Neural cell (in vitro differentiated cells): ENCODE measurements at regions not wholly inside any gene's neighbourhood (a gene's known extent, or its start where the extent isn't known, plus 50 kb on each side); places are given as distances from the start of the nearest gene placed in this dataset.

Experiments
- H2AFZ ChIP-seq: fragments of 200-600, 300-800 bp; sonication (generic), shearing (Covaris generic); 2 replicates; pipeline ENCODE4 v1.6.0; 2014; ENCODE audit warnings: low read depth, mild to moderate bottlenecking, antibody characterized with exemption, low read length, moderate library complexity
- H3F3A ChIP-seq: fragments of 200-600 bp; shearing (Covaris generic); 2 replicates; pipeline ENCODE4 v1.6.1; 2016; ENCODE audit warnings: mild to moderate bottlenecking, moderate library complexity, mixed read lengths, antibody characterized with exemption, low read length; ENCODE audit not compliant: insufficient read depth, poor library complexity, severe bottlenecking
- H3K27ac ChIP-seq: fragments of 200-600, 300-800 bp; sonication (generic), shearing (Covaris generic); 2 replicates; pipeline ENCODE4 v1.5.1; 2014; ENCODE audit warnings: mild to moderate bottlenecking, low read length, moderate library complexity
- H3K27me3 ChIP-seq: fragments of 300-800, 200-600 bp; sonication (generic), shearing (Covaris generic); 2 replicates; pipeline ENCODE4 v1.6.0; 2014; ENCODE audit warnings: mild to moderate bottlenecking, low read depth, low read length, moderate library complexity; ENCODE audit not compliant: insufficient read depth
- H3K36me3 ChIP-seq: fragments of 300-800, 200-600 bp; sonication (generic), shearing (Covaris generic); 2 replicates; pipeline ENCODE4 v1.5.1; 2014; ENCODE audit warnings: mild to moderate bottlenecking, antibody characterized with exemption, low read length, moderate library complexity; ENCODE audit not compliant: insufficient read depth
- H3K4me2 ChIP-seq: fragments of 300-800, 200-600 bp; sonication (generic), shearing (Covaris generic); 2 replicates; pipeline ENCODE4 v1.6.0; 2014; ENCODE audit warnings: mild to moderate bottlenecking, low read length
- H3K4me3 ChIP-seq: fragments of 300-800, 200-600 bp; sonication (generic), shearing (Covaris generic); 2 replicates; pipeline ENCODE4 v1.5.1; 2014; ENCODE audit warnings: mild to moderate bottlenecking, low read length, moderate library complexity
- H3K79me2 ChIP-seq: fragments of 200-600 bp; shearing (Covaris generic); replicated peaks from 2 replicates; pipeline ENCODE4 v1.6.0; 2014; ENCODE audit warnings: mild to moderate bottlenecking, low read length, moderate library complexity; ENCODE audit not compliant: insufficient read depth
- H3K9ac ChIP-seq: fragments of 300-800, 200-600 bp; sonication (generic), shearing (Covaris generic); 2 replicates; pipeline ENCODE4 v1.6.1; 2016; ENCODE audit warnings: mild to moderate bottlenecking, low read length, mixed read lengths
- H3K9me2 ChIP-seq: fragments of 200-600 bp; shearing (Covaris generic); 2 replicates; pipeline ENCODE4 v1.6.1; 2016; ENCODE audit warnings: mild to moderate bottlenecking, low read length, mixed read lengths; ENCODE audit not compliant: insufficient read depth
- H3K9me3 ChIP-seq: fragments of 200-600, 300-800 bp; sonication (generic), shearing (Covaris generic); 2 replicates; pipeline ENCODE4 v1.6.1; 2016; ENCODE audit warnings: mild to moderate bottlenecking, mixed run types, low read length, moderate library complexity, mixed read lengths
- H4K20me1 ChIP-seq: fragments of 200-600 bp; shearing (Covaris generic); 2 replicates; pipeline ENCODE4 v1.6.1; 2016; ENCODE audit warnings: mild to moderate bottlenecking, mixed run types; ENCODE audit not compliant: insufficient read depth
- EP300 ChIP-seq: fragments of 450-650 bp; conservative IDR thresholded peaks from 2 replicates; pipeline ENCODE4 v1.6.1; 2014; ENCODE audit warnings: antibody characterized with exemption, mild to moderate bottlenecking, moderate library complexity; ENCODE audit not compliant: poor library complexity, severe bottlenecking
- EZH2 ChIP-seq: fragments of 200-600, 300-800 bp; shearing (Covaris generic), sonication (generic); IDR thresholded peaks from 2 replicates; pipeline ENCODE4 v1.6.1; 2014; ENCODE audit warnings: antibody characterized with exemption, low read length, borderline replicate concordance, mild to moderate bottlenecking; ENCODE audit not compliant: insufficient read depth, poor library complexity, severe bottlenecking
- MXI1 ChIP-seq: fragments of 450-650 bp; conservative IDR thresholded peaks from 2 replicates; pipeline ENCODE4 v1.6.1; 2014; ENCODE audit warnings: antibody characterized with exemption, mild to moderate bottlenecking; ENCODE audit not compliant: poor library complexity, severe bottlenecking
- POLR2AphosphoS5 ChIP-seq: IDR thresholded peaks from 2 replicates; pipeline ENCODE4 v1.6.1; 2012
- RAD21 ChIP-seq: fragments of 450-650 bp; conservative IDR thresholded peaks from 2 replicates; pipeline ENCODE4 v1.6.1; 2014; ENCODE audit warnings: antibody characterized with exemption, mild to moderate bottlenecking, moderate library complexity
- SMC3 ChIP-seq: fragments of 450-650 bp; conservative IDR thresholded peaks from 2 replicates; pipeline ENCODE4 v1.6.1; 2014; ENCODE audit warnings: antibody characterized with exemption, mild to moderate bottlenecking, moderate library complexity; ENCODE audit not compliant: poor library complexity
- TAF1 ChIP-seq: IDR thresholded peaks from 2 replicates; pipeline ENCODE4 v1.6.1; 2012; ENCODE audit warnings: low read depth
- TF ChIP-seq, protein P1 (sequence below): IDR thresholded peaks from 2 replicates; pipeline ENCODE4 v1.6.1; 2012; ENCODE audit warnings: borderline replicate concordance
- TF ChIP-seq, protein P2 (sequence below): fragments of 450-650 bp; IDR thresholded peaks from 2 replicates; pipeline ENCODE4 v1.5.1; 2014; ENCODE audit warnings: antibody characterized with exemption, mild to moderate bottlenecking, moderate library complexity; ENCODE audit not compliant: poor library complexity, severe bottlenecking

DNA sequence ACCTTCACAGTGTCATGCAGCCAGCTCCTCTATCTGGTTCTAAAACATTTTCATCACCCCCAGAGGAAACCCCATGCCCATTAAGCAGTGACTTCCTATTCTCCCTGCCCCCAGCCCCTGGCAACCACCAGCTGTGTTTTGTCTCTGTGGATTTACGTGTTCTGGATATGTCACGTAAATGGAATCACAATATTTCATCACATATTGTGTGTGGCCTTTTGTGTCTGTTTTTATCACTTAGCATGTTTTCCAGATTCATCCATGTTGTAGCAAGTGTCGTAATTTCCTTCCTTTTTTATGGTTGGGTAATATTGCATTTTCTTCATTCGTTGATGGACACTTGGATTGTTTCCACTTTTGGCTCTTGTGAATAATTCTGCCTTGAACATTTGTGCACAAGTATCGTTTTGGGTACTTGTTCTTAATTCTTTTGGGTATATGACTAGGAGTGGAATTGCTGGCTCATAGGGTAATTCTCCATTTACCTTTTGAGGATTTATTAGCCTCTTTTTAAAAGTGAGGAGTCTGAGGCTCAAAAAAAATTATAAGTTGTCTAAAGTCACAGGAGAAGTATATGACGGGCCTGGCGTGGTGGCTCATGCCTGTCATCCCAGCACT, 127.0 kb downstream of the MRPS6 start:
- H3K4me3 ChIP-seq = no peak overlapping the region
- no peak for TF ChIP-seq MXI1
- no peak for TF ChIP-seq POLR2AphosphoS5
- H3K9ac ChIP-seq = no peak overlapping the region
- H3K9me2 ChIP-seq = no peaks in the 10 kb centered on the region
- no peaks in the 10 kb centered on the region for H3K36me3 ChIP-seq
- no peaks in the 10 kb centered on the region for H3K27me3 ChIP-seq
- no peak overlapping the region for H2AFZ ChIP-seq
- no peaks in the 10 kb centered on the region for H3K79me2 ChIP-seq
- no peaks in the 10 kb centered on the region for H3K9me3 ChIP-seq
- H3K4me2 ChIP-seq = no peak overlapping the region
- H4K20me1 ChIP-seq = no peaks in the 10 kb centered on the region
- H3K27ac ChIP-seq = no peak overlapping the region
- H3F3A ChIP-seq = no peaks in the 10 kb centered on the region

DNA sequence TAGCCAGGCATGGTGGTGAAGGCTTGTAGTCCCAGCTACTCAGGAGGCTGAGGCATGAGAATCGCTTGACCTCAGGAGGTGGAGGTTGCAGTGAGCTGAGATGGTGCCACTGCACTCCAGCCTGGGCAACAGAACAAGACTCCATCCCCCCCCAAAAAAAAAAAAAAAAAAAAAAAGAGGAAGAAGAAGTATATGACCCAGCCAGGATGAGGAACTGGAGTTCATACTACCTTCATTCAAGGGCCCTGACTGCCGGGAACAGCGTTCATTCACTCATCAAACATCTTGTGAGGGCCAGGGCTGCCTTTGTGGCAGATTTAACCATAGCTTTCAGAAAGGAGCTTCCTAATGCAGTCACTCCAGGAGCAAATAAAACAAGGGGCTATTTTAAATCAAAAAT, 127.6 kb downstream of the MRPS6 start:
- peak overlapping the region; percentile 67 for H3K9ac ChIP-seq
- no peaks in the 10 kb centered on the region for H3K27me3 ChIP-seq
- H3F3A ChIP-seq = no peaks in the 10 kb centered on the region
- no peaks in the 10 kb centered on the region for H3K9me3 ChIP-seq
- H3K36me3 ChIP-seq = no peaks in the 10 kb centered on the region
- H3K79me2 ChIP-seq = no peaks in the 10 kb centered on the region
- no peaks in the 10 kb centered on the region for H4K20me1 ChIP-seq
- peak overlapping the region; percentile 70 for H3K4me3 ChIP-seq
- no peaks in the 10 kb centered on the region for H3K9me2 ChIP-seq
- peak overlapping the region; percentile 79 for H3K4me2 ChIP-seq
- peak overlapping the region; percentile 64 for H3K27ac ChIP-seq
- H2AFZ ChIP-seq = no peak overlapping the region
- TF ChIP-seq TAF1 (no peak), EZH2 (no peak), EP300 (no peak), POLR2AphosphoS5 (no peak), MXI1 (no peak), SMC3 (no peak), RAD21 (no peak)
- TF ChIP-seq, protein P1, sequence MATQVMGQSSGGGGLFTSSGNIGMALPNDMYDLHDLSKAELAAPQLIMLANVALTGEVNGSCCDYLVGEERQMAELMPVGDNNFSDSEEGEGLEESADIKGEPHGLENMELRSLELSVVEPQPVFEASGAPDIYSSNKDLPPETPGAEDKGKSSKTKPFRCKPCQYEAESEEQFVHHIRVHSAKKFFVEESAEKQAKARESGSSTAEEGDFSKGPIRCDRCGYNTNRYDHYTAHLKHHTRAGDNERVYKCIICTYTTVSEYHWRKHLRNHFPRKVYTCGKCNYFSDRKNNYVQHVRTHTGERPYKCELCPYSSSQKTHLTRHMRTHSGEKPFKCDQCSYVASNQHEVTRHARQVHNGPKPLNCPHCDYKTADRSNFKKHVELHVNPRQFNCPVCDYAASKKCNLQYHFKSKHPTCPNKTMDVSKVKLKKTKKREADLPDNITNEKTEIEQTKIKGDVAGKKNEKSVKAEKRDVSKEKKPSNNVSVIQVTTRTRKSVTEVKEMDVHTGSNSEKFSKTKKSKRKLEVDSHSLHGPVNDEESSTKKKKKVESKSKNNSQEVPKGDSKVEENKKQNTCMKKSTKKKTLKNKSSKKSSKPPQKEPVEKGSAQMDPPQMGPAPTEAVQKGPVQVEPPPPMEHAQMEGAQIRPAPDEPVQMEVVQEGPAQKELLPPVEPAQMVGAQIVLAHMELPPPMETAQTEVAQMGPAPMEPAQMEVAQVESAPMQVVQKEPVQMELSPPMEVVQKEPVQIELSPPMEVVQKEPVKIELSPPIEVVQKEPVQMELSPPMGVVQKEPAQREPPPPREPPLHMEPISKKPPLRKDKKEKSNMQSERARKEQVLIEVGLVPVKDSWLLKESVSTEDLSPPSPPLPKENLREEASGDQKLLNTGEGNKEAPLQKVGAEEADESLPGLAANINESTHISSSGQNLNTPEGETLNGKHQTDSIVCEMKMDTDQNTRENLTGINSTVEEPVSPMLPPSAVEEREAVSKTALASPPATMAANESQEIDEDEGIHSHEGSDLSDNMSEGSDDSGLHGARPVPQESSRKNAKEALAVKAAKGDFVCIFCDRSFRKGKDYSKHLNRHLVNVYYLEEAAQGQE = no peak
- TF ChIP-seq, protein P2, sequence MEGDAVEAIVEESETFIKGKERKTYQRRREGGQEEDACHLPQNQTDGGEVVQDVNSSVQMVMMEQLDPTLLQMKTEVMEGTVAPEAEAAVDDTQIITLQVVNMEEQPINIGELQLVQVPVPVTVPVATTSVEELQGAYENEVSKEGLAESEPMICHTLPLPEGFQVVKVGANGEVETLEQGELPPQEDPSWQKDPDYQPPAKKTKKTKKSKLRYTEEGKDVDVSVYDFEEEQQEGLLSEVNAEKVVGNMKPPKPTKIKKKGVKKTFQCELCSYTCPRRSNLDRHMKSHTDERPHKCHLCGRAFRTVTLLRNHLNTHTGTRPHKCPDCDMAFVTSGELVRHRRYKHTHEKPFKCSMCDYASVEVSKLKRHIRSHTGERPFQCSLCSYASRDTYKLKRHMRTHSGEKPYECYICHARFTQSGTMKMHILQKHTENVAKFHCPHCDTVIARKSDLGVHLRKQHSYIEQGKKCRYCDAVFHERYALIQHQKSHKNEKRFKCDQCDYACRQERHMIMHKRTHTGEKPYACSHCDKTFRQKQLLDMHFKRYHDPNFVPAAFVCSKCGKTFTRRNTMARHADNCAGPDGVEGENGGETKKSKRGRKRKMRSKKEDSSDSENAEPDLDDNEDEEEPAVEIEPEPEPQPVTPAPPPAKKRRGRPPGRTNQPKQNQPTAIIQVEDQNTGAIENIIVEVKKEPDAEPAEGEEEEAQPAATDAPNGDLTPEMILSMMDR = no peak

DNA sequence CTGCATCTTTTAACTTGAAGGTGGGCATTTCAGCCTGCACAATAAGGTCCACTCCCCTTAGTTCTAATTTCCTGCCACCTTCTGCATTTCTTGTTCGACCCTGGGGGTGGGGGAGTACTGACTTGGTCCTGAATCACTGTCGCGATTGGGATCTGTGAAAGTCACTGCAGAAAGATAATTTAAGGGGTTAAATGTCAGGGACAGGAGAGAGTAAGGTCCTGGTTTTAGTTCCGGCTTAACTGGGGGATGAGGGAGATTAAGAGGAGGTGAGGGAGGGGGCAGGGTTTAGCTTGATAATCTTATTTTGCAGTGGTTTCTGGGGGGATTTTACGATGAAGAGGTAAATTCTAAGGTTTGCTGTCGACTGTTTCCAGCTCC, 128.1 kb downstream of the MRPS6 start:
- no peaks in the 10 kb centered on the region for H3K27me3 ChIP-seq
- H3F3A ChIP-seq = no peaks in the 10 kb centered on the region
- peak overlapping the region; percentile 23 for H2AFZ ChIP-seq
- no peaks in the 10 kb centered on the region for H3K9me2 ChIP-seq
- H3K4me3 ChIP-seq = peak overlapping the region; percentile 70
- peak overlapping the region; percentile 67 for H3K9ac ChIP-seq
- H3K4me2 ChIP-seq = peak overlapping the region; percentile 79
- no peaks in the 10 kb centered on the region for H3K9me3 ChIP-seq
- H4K20me1 ChIP-seq = no peaks in the 10 kb centered on the region
- H3K79me2 ChIP-seq = no peaks in the 10 kb centered on the region
- no peak for TF ChIP-seq EP300
- TF ChIP-seq, protein P2 = no peak
- TF ChIP-seq, protein P1 = no peak
- no peak for TF ChIP-seq MXI1
- TF ChIP-seq RAD21 = no peak
- no peak for TF ChIP-seq POLR2AphosphoS5
- TF ChIP-seq TAF1 = no peak
- no peak for TF ChIP-seq SMC3
- TF ChIP-seq EZH2 = no peak
- H3K36me3 ChIP-seq = no peaks in the 10 kb centered on the region
- H3K27ac ChIP-seq = peak overlapping the region; percentile 64
